ENCODE measurements at regions not wholly inside any gene's neighbourhood (a gene's known extent, or its start where the extent isn't known, plus 50 kb on each side); places are given as distances from the start of the nearest gene placed in this dataset.
"Not testable (repeated sequence)": the region's sequence is repeated elsewhere in the genome, so short reads cannot be mapped to it uniquely, and the experiment has no call there.

GRCh38 chr5:40417046-40417810 lies 262.5 kb upstream of the PTGER4 start:
- TF ChIP-seq, protein P1, sequence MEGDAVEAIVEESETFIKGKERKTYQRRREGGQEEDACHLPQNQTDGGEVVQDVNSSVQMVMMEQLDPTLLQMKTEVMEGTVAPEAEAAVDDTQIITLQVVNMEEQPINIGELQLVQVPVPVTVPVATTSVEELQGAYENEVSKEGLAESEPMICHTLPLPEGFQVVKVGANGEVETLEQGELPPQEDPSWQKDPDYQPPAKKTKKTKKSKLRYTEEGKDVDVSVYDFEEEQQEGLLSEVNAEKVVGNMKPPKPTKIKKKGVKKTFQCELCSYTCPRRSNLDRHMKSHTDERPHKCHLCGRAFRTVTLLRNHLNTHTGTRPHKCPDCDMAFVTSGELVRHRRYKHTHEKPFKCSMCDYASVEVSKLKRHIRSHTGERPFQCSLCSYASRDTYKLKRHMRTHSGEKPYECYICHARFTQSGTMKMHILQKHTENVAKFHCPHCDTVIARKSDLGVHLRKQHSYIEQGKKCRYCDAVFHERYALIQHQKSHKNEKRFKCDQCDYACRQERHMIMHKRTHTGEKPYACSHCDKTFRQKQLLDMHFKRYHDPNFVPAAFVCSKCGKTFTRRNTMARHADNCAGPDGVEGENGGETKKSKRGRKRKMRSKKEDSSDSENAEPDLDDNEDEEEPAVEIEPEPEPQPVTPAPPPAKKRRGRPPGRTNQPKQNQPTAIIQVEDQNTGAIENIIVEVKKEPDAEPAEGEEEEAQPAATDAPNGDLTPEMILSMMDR (IDR thresholded peaks at IDR 0.05), result not testable (repeated sequence)
- TF ChIP-seq EP300 (IDR thresholded peaks at IDR 0.05), result not testable (repeated sequence)
